HL-60 (cell line): ENCODE measurements at regions not wholly inside any gene's neighbourhood (a gene's known extent, or its start where the extent isn't known, plus 50 kb on each side); places are given as distances from the start of the nearest gene placed in this dataset.

Experiments used
- CTCF ChIP-seq: IDR thresholded peaks from one replicate; pipeline ENCODE4 v1.5.1; 2011; ENCODE audit warnings: low read length, control low read depth, inconsistent platforms; ENCODE audit not compliant: insufficient read depth
- SPI1 ChIP-seq: IDR thresholded peaks from 2 replicates; pipeline ENCODE4 v1.6.1; 2012; ENCODE audit warnings: low read depth, mild to moderate bottlenecking, borderline replicate concordance
- TF ChIP-seq, protein P1 (sequence below): IDR thresholded peaks from 2 replicates; pipeline ENCODE4 v1.6.1; 2012; ENCODE audit warnings: low read depth; ENCODE audit not compliant: insufficient replicate concordance

DNA sequence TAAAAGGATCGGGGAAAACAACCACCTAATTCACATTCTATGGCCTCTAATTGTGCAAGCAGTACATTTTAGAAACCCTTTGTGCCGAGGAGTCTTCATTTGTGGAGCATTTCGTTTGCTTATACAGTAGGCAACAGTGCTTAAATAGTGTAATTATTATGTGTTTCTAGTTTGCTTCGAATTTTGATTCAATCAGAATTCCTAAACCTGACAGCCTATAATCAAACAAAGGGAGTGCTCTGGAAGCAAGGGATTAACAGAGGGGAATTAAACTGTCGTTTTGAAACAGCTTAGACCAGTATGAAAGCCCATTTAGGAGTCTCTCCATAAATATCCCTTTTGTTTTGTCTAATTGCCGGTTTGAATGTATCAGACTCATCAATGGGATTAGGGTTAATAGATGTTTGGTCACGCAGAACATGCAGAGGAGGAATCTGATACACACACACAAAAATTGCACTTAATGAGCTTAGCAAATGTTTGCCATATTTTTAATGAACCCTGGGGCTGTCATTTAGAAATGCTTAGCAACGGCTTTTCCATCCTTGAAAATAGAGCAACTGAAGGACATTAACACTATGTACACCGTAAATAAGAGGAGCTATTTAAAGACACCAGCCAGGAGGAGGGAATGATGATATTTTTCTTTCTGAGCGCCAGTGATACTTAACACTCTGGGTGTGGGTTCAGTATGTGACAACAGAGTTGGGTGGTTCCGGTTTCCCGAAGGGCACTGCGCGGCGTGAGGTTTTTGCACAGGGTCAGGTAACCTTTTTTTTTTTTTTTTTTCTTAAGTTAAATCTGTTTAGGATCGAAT lies 404.7 kb downstream of the TLE4 start:
- TF ChIP-seq CTCF = no peak
- TF ChIP-seq, protein P1, sequence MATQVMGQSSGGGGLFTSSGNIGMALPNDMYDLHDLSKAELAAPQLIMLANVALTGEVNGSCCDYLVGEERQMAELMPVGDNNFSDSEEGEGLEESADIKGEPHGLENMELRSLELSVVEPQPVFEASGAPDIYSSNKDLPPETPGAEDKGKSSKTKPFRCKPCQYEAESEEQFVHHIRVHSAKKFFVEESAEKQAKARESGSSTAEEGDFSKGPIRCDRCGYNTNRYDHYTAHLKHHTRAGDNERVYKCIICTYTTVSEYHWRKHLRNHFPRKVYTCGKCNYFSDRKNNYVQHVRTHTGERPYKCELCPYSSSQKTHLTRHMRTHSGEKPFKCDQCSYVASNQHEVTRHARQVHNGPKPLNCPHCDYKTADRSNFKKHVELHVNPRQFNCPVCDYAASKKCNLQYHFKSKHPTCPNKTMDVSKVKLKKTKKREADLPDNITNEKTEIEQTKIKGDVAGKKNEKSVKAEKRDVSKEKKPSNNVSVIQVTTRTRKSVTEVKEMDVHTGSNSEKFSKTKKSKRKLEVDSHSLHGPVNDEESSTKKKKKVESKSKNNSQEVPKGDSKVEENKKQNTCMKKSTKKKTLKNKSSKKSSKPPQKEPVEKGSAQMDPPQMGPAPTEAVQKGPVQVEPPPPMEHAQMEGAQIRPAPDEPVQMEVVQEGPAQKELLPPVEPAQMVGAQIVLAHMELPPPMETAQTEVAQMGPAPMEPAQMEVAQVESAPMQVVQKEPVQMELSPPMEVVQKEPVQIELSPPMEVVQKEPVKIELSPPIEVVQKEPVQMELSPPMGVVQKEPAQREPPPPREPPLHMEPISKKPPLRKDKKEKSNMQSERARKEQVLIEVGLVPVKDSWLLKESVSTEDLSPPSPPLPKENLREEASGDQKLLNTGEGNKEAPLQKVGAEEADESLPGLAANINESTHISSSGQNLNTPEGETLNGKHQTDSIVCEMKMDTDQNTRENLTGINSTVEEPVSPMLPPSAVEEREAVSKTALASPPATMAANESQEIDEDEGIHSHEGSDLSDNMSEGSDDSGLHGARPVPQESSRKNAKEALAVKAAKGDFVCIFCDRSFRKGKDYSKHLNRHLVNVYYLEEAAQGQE = no peak
- TF ChIP-seq SPI1 = no peak
